ENCODE measurements at regions not wholly inside any gene's neighbourhood (a gene's known extent, or its start where the extent isn't known, plus 50 kb on each side); places are given as distances from the start of the nearest gene placed in this dataset.
A peak's percentile ranks its signal among the peaks of the same experiment; 100 is the strongest.
"Not testable (repeated sequence)": the region's sequence is repeated elsewhere in the genome, so short reads cannot be mapped to it uniquely, and the experiment has no call there.

- no peak for DNase-seq (ENCODE audit: low read depth in 2 of 2)
Observed at GRCh38 chr20:53668992-53669391, 75.4 kb upstream of the ZNF217 start.

GRCh38 chr20:53666144-53666543 lies 72.5 kb upstream of the ZNF217 start:
- DNase-seq (ENCODE audit: low read depth in 2 of 2), result no peak

GRCh38 chr20:53664121-53664520 lies 70.5 kb upstream of the ZNF217 start:
- no peak for DNase-seq (ENCODE audit: low read depth in 2 of 2)

- not testable (repeated sequence) for DNase-seq (ENCODE audit: low read depth in 2 of 2)
Observed at GRCh38 chr20:53663521-53663920, 69.9 kb upstream of the ZNF217 start.

GRCh38 chr20:53662595-53662994 lies 69.0 kb upstream of the ZNF217 start:
- DNase-seq (ENCODE audit: low read depth in 2 of 2), result no peak

GRCh38 chr20:53660947-53661381 lies 67.3 kb upstream of the ZNF217 start:
- no peak for DNase-seq (ENCODE audit: low read depth in 2 of 2)

GRCh38 chr20:53660078-53660909 lies 66.7 kb upstream of the ZNF217 start:
- DNase-seq (ENCODE audit: low read depth in 2 of 2), result no peak

- no peak for DNase-seq (ENCODE audit: low read depth in 2 of 2)
Observed at GRCh38 chr20:53658973-53659372, 65.3 kb upstream of the ZNF217 start.

- DNase-seq (ENCODE audit: low read depth in 2 of 2), result no peak
Observed at GRCh38 chr20:53658322-53658721, 64.7 kb upstream of the ZNF217 start.

GRCh38 chr20:53657732-53658131 lies 64.1 kb upstream of the ZNF217 start:
- DNase-seq (ENCODE audit: low read depth in 2 of 2), result no peak

GRCh38 chr20:53657279-53657678 lies 63.6 kb upstream of the ZNF217 start:
- no peak for DNase-seq (ENCODE audit: low read depth in 2 of 2)

GRCh38 chr20:53656293-53657202 lies 62.9 kb upstream of the ZNF217 start:
- peak; percentile 78 to 82 for DNase-seq (ENCODE audit: low read depth in 2 of 2)

GRCh38 chr20:53655625-53656292 lies 62.1 kb upstream of the ZNF217 start:
- DNase-seq (ENCODE audit: low read depth in 2 of 2), result peak; percentile 62

- DNase-seq (ENCODE audit: low read depth in 2 of 2), result no peak
Observed at GRCh38 chr20:53654932-53655624, 61.4 kb upstream of the ZNF217 start.

GRCh38 chr20:53654521-53654920 lies 60.9 kb upstream of the ZNF217 start:
- DNase-seq (ENCODE audit: low read depth in 2 of 2), result not testable (repeated sequence)

GRCh38 chr20:53652859-53653517 lies 59.3 kb upstream of the ZNF217 start:
- no peak for DNase-seq (ENCODE audit: low read depth in 2 of 2)

- DNase-seq (ENCODE audit: low read depth in 2 of 2), result no peak
Observed at GRCh38 chr20:53652090-53652858, 58.6 kb upstream of the ZNF217 start.

- not testable (repeated sequence) for DNase-seq (ENCODE audit: low read depth in 2 of 2)
Observed at GRCh38 chr20:53649493-53649892, 55.9 kb upstream of the ZNF217 start.

- no peak for DNase-seq (ENCODE audit: low read depth in 2 of 2)
Observed at GRCh38 chr20:53647286-53647821, 53.7 kb upstream of the ZNF217 start.

GRCh38 chr20:53646550-53646949 lies 52.9 kb upstream of the ZNF217 start:
- no peak for DNase-seq (ENCODE audit: low read depth in 2 of 2)

Data from fibroblast of skin of left quadriceps (primary cell).